Stimulated activated memory B cell treated with anti-CD40 and anti-IgM and Interleukin-4, amounts not matched to agents 10 μg/mL and 1 μg/mL and 100 μg/mL, for 72 hours (primary cell): ENCODE measurements at regions not wholly inside any gene's neighbourhood (a gene's known extent, or its start where the extent isn't known, plus 50 kb on each side); places are given as distances from the start of the nearest gene placed in this dataset.

Experiments used
- ATAC-seq: fragments of 150-1000 bp; cut with Tn5 transposase; 2 replicates; pipeline ENCODE4 v1.10.0; 2021
- H3K27ac Mint-ChIP-seq: one replicate; pipeline ENCODE4 v1.8.0; 2022; ENCODE audit warnings: mild to moderate bottlenecking, mixed read lengths
- H3K27me3 Mint-ChIP-seq: one replicate; pipeline ENCODE4 v1.8.0; 2022; ENCODE audit warnings: mixed read lengths
- H3K36me3 Mint-ChIP-seq: one replicate; pipeline ENCODE4 v1.8.0; 2022; ENCODE audit warnings: mixed read lengths
- H3K4me1 Mint-ChIP-seq: one replicate; pipeline ENCODE4 v1.8.0; 2022; ENCODE audit warnings: mixed read lengths
- H3K4me3 Mint-ChIP-seq: one replicate; pipeline ENCODE4 v1.8.0; 2022; ENCODE audit warnings: mild to moderate bottlenecking, moderate library complexity, mixed read lengths
- H3K9me3 Mint-ChIP-seq: one replicate; pipeline ENCODE4 v1.8.0; 2022; ENCODE audit warnings: mixed read lengths

DNA sequence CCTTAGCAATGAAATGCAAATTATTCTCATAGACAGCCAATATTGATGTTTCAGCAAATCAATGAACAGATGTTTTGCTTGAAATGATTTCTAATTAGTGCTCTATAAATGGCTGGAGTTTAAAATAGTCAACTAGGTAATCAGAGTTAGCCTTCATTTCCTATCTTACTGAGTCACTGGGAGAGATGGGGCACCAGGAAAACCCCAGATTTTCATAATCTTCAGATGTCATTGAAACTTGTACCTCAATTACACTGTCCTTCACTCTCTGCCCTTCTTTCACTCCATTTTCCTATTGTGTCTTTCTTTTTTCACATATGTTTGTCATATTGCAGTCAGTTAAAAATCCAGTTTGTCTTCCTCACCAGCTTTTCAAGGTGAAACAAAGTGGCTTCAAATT, 92.7 kb downstream of the C12orf75 start:
- ATAC-seq: no peak
- peaks cover 22% of the 10 kb centered on the region for H3K27me3 Mint-ChIP-seq
- no peaks in the 10 kb centered on the region for H3K9me3 Mint-ChIP-seq
- no peaks in the 10 kb centered on the region for H3K36me3 Mint-ChIP-seq
- no peak overlapping the region for H3K4me3 Mint-ChIP-seq
- H3K4me1 Mint-ChIP-seq: no peaks in the 10 kb centered on the region
- no peak overlapping the region for H3K27ac Mint-ChIP-seq

DNA sequence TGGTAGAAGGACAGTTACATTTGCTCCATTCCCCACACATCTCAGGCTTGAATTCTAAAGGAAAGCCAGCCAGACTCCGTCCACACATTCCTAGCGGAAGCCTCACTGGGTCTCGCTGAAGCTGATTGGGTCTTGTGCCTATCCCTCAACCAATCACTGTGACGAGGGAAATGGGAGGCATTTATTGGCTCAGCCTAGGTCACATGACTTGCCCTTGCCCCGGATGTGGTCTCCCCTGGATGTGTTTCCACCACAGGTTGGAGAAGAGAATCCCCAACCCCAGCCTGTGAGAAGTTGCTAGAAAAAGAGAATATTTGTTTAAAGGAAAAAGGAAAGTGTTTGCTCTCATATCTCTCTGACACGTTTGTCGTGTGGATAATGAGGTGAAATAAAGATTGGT, 93.4 kb downstream of the C12orf75 start:
- no peaks in the 10 kb centered on the region for H3K36me3 Mint-ChIP-seq
- no peak overlapping the region for H3K27ac Mint-ChIP-seq
- no peak overlapping the region for H3K4me3 Mint-ChIP-seq
- H3K9me3 Mint-ChIP-seq: no peaks in the 10 kb centered on the region
- ATAC-seq: no peak
- no peaks in the 10 kb centered on the region for H3K4me1 Mint-ChIP-seq
- H3K27me3 Mint-ChIP-seq: peaks cover 29% of the 10 kb centered on the region

DNA sequence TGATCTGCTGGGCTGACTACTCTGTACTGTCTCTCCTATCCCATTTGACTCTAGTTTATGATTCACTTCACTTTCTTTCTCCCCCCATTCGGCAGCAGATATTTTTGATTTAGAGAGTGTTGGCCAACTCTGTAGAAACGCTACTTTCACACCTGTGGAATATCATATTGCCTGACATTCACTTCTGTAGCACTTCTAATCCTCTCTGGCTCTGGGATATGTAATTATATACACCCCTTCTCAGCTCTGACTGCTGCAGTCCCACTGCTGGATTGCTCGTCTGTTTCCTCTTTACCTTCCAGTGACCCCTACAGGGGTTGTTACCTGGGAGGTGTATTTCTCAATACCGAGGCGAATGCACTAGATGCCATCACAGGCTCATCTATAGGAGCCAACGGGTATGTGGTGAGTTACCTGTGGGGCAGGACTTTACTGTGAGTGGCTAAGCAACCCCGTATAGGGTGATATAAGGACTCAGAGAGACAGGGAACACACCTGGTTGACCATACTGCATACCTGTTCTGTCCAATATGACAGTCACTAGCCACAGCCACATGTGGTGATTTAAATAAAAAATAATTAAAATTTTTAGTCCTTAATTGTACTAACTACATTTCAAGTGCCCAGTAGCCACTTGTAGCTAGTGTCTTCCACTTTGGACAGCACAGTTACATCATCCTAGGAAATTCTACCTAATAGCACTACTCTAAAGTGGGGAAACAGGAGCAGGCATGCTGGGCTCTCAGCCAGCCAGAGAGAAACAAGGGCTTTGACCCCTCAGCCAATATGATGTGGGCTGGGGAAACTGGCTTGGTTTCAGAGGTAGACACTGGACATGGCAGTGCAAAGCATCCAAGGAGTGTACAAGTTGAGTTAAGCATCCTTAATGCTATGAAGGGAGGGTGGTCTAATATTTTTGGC, 95.0 kb downstream of the C12orf75 start:
- Mint-ChIP-seq H3K27ac (no peak overlapping the region), H3K27me3 (peaks cover 34% of the 10 kb centered on the region), H3K4me3 (no peak overlapping the region), H3K9me3 (no peaks in the 10 kb centered on the region), H3K36me3 (no peaks in the 10 kb centered on the region), H3K4me1 (no peaks in the 10 kb centered on the region)
- ATAC-seq: no peak

DNA sequence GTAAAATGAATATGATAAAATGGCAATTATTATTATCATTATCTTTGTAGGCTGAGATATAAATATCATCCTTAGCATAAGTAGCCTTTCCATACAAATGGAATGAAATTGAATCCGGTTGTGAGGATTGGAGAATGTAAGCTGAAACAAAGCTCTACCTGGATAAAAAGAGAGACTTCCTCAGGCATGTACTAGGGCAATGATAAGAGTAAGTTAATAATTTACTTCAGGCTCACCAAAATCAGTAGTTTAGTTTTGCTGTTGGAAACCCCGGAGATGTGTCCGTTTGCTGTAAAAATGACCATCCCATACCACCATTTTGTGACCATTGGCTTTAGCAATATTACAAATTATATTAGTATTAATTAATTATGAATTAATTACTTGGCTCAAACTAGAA, 96.3 kb downstream of the C12orf75 start:
- H3K9me3 Mint-ChIP-seq: no peaks in the 10 kb centered on the region
- H3K36me3 Mint-ChIP-seq: no peaks in the 10 kb centered on the region
- no peak for ATAC-seq
- no peak overlapping the region for H3K27ac Mint-ChIP-seq
- H3K4me1 Mint-ChIP-seq: no peaks in the 10 kb centered on the region
- peaks cover 34% of the 10 kb centered on the region for H3K27me3 Mint-ChIP-seq
- H3K4me3 Mint-ChIP-seq: no peak overlapping the region

DNA sequence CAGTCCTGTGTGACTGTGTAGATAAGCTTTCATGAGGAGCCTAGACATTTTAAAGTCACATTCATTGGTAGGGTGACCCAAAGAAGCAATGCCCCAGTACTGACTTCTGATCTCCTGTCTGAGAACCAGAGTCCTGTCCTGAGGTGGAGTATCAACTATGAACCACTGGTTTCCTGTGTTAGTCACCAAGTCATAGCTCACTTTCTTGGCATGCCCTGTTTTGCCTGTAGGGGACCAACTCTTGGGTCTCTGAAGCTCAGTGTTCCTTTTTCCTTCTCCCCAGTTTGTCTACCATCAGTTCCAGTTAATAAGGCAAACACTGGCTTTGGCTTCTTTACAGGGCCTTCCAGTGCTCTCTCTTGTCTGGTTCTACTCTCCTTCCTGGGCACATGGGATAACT, 97.4 kb downstream of the C12orf75 start:
- H3K27me3 Mint-ChIP-seq: peaks cover 34% of the 10 kb centered on the region
- H3K4me3 Mint-ChIP-seq: no peak overlapping the region
- H3K36me3 Mint-ChIP-seq: no peaks in the 10 kb centered on the region
- no peak for ATAC-seq
- H3K9me3 Mint-ChIP-seq: no peaks in the 10 kb centered on the region
- H3K27ac Mint-ChIP-seq: no peak overlapping the region
- H3K4me1 Mint-ChIP-seq: no peaks in the 10 kb centered on the region

DNA sequence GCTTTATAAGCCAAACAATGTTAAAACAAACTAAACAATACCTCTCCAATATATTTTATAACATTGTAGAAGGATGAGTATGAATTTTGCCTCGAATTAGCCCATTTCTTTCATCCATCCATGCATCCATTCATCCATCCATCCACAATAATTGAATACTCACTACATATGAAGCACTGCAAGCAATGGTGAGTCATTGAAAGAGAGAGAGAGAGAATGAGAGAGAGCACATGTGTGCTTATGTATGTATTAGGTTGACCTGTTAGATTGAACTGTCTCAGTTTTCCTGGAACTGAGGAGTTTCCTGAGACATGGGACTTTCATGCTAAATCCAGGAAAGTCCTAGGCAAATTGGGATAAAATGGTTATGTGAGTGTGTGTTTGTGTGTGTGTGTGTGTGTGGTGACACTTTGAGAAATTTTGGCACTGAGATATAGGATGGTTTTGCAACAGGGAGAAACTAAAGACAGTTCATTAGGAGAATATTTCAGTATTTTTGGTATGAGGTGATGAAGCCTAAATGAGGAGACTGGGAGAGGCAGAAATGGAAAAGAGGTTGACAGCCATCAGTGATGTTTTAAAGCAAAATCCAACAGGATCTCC, 98.4 kb downstream of the C12orf75 start:
- H3K4me3 Mint-ChIP-seq: no peak overlapping the region
- no peak for ATAC-seq
- H3K36me3 Mint-ChIP-seq: no peaks in the 10 kb centered on the region
- H3K27ac Mint-ChIP-seq: no peak overlapping the region
- H3K4me1 Mint-ChIP-seq: no peaks in the 10 kb centered on the region
- H3K9me3 Mint-ChIP-seq: no peaks in the 10 kb centered on the region
- H3K27me3 Mint-ChIP-seq: peaks cover 41% of the 10 kb centered on the region

DNA sequence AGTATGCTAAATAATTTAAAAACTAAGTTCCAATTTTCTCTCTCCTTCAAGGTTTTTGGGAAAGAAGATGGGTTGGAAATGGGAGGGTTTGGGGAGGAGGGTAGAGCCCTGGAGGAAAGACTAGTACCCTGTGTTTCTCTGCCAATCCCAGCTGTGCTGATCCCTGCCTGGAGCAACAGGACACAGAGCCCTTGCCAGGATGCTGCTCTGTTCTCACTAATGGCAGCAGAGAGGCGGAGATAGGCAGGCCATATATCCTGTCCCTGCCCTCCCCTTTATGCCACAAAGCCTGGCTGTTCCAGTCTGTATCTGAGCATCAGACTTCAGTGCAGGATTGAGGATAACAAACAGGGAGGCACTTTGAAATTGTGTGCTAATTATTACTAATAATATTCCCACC, 99.0 kb downstream of the C12orf75 start:
- H3K9me3 Mint-ChIP-seq: no peaks in the 10 kb centered on the region
- no peaks in the 10 kb centered on the region for H3K36me3 Mint-ChIP-seq
- no peak overlapping the region for H3K4me3 Mint-ChIP-seq
- no peak for ATAC-seq
- peaks cover 45% of the 10 kb centered on the region for H3K27me3 Mint-ChIP-seq
- H3K27ac Mint-ChIP-seq: no peak overlapping the region
- H3K4me1 Mint-ChIP-seq: no peaks in the 10 kb centered on the region

DNA sequence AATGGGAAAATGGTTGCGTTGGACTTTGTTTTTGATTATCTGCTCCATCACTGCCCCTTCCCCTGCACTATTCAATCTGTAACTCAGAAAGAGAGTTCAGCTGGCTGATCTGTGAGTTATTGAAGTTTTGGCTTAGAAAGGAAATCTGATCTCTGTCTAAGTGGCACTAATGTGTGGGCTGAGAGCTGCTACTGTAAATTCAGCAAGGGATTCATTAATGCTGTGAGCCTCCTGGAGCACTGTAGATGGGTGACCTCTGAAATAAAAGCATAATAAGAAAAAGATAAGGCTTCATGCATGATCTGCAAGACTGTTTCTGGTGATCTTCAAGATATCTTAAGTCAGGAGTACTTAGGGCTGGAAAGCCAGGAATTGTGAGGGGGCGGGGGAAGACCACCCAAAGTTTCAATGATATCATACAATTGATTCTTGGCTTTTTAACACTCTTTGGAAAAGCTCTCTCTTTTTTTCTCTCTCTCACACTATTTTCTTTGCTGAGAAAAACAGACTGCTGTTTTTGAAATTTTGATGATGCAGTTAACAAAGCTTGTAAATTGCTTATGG, 101.1 kb downstream of the C12orf75 start:
- H3K4me1 Mint-ChIP-seq: no peaks in the 10 kb centered on the region
- no peak overlapping the region for H3K4me3 Mint-ChIP-seq
- H3K9me3 Mint-ChIP-seq: no peaks in the 10 kb centered on the region
- no peaks in the 10 kb centered on the region for H3K36me3 Mint-ChIP-seq
- no peak for ATAC-seq
- H3K27ac Mint-ChIP-seq: no peak overlapping the region
- H3K27me3 Mint-ChIP-seq: peaks cover 40% of the 10 kb centered on the region

DNA sequence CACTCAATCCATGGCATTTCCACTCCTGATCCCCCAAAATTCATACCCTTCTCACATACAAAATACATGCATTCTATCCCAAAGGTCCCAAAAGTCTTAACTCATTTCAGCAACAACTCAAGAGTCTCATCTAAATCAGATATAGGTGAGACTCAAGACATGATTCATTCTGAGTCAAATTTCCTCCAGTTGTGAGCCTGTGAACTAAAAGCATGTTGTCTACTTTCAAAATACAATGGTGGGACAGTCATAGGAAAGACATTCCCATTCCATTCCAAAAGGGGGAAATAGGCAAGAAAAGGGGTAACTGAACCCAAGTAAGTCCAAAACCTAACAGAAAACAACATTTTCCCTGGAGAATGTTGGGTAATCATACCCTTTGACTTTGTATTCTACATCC, 103.3 kb downstream of the C12orf75 start:
- Mint-ChIP-seq H3K9me3 (no peaks in the 10 kb centered on the region), H3K27me3 (peaks cover 35% of the 10 kb centered on the region), H3K27ac (no peak overlapping the region), H3K4me3 (no peak overlapping the region), H3K36me3 (no peaks in the 10 kb centered on the region), H3K4me1 (no peaks in the 10 kb centered on the region)
- no peak for ATAC-seq

DNA sequence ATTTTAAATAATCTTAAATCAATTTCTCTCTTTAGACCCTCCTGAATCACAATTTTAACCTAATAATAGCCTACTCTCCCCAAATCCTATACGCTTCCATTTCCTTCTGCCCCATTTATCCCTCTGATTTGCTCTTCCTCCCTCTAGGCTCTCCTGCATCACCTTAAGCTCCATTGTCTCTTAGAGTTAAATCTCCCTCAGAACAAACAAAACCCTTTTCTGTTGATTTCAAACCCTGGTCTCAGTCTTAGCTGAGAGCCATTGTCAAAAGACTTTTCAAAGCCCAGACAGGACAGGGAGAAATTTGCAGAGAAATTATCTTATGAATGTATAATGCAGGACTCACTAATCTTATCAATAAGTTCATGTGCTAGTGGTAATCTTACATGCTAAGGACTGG, 106.1 kb downstream of the C12orf75 start:
- Mint-ChIP-seq H3K27me3 (peaks cover 29% of the 10 kb centered on the region), H3K4me3 (no peak overlapping the region), H3K4me1 (no peaks in the 10 kb centered on the region), H3K9me3 (peaks cover 10% of the 10 kb centered on the region), H3K27ac (no peak overlapping the region), H3K36me3 (no peaks in the 10 kb centered on the region)
- ATAC-seq: no peak

DNA sequence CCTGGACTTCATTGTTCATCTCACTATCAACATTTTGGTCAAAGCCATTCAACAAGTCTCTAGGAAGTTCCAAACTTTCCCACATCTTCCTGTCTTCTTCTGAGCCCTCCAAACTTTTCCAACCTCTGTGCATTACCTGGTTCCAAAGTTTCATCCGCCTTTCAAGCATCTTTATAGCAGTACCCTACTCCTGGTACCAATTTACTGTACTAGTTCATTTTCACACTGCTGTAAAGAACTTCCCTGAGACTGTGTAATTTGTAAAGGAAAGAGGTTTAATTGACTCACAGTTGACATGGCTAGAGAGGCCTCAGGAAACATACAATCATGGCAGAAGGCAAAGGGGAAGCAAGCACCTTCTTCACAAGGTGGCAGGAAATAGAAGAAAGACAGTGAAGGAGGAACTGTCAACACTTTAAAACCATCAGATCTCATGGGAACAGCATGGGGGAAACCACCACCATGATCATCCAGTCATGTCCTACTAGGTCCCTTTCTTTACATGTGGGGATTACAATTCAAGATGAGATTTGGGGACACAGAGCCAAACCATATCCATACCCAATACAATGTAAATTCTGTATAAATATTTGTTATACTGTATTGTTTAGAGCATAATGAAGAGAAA, 109.7 kb downstream of the C12orf75 start:
- Mint-ChIP-seq H3K4me1 (no peaks in the 10 kb centered on the region), H3K27me3 (peaks cover 38% of the 10 kb centered on the region), H3K4me3 (no peak overlapping the region), H3K27ac (no peak overlapping the region), H3K9me3 (peaks cover 10% of the 10 kb centered on the region), H3K36me3 (no peaks in the 10 kb centered on the region)
- ATAC-seq: no peak

DNA sequence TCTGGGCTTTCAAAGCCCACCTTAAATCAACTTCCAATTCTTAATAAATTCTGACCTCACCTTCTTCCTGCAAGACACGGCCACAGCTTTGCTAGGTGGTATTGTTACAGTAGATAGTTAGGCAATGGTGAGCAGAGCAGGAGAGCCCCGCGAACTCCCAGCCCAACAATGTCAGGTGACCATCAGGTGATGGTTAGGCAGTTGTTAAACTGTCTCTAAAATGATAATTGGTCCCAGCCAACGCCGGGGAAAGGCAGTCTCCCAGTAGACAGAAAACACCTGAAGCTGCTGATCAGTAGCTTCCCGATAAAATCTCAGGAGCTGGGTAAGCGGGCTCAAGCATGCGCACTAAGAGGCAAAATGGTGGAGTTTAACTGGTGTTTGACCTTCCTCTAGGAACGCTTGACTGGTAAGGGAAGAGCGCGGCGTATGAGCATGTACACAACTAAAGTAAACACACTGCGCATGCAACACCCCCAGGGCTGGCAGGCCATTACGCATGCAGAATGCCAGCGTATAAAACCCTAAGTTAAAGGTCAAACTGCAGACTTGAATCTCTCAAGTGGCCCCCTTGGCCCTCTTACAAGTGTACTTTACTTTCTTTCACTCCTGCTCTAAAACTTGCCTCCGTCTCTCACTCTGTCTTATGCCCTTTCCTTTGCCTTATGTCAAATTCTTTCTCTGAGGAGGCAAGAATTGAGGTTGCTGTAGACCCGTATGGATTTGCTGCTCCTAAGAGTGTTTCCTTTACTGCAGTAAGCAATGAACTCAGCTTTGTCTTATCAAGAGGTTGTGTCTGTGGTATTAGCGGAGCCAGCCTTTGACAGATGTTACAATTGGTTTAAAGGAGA, 113.5 kb downstream of the C12orf75 start:
- ATAC-seq: no peak
- Mint-ChIP-seq H3K9me3 (peaks cover 10% of the 10 kb centered on the region), H3K27me3 (peaks cover 37% of the 10 kb centered on the region), H3K36me3 (no peaks in the 10 kb centered on the region), H3K4me1 (no peaks in the 10 kb centered on the region), H3K27ac (no peak overlapping the region), H3K4me3 (no peak overlapping the region)

DNA sequence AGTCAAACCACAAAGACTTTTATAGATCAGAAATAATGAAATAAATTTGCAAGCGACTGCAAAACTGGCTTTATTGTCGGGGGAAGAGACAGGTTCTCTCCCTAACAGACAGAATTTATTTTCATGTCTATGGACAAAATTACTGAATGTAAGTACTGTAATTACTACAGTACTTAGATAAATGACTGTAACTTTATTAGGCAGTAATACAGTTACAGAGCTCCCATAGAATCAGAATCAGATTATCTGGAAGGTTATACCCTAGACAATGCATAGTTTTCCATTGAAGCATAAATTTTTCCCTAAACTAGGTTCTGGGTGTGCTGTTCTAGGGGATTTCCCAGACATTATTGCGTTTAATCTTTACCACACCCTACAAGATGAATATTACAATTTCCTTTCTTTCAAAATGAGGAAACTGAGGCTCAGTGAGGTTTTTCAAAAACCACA, 114.2 kb downstream of the C12orf75 start:
- ATAC-seq: no peak
- Mint-ChIP-seq H3K9me3 (peaks cover 7% of the 10 kb centered on the region), H3K4me1 (no peaks in the 10 kb centered on the region)

DNA sequence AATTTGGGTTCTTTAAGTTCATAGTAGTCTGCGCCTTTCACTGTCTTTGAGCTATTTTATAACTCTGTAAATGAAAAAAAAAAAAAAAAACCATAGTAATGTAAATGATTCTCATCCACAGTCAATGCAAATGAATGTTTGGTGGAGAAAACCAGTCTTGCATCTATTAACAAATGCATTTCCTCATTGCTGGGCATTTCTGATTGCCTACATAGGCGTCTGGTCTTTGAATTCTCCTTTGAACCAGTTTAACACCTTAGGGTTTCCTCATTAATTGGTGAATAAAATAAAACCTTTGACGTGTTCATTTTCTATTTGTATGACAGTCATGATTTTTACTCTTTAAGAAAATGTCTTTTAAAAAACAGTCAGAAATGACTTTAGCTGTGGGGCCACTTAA, 114.8 kb downstream of the C12orf75 start:
- Mint-ChIP-seq H3K27ac (no peak overlapping the region), H3K36me3 (no peaks in the 10 kb centered on the region), H3K4me3 (no peak overlapping the region), H3K27me3 (peaks cover 40% of the 10 kb centered on the region), H3K9me3 (peaks cover 1% of the 10 kb centered on the region), H3K4me1 (no peaks in the 10 kb centered on the region)
- no peak for ATAC-seq

More for the DNA sequence above, 114.2 kb downstream of the C12orf75 start:
- Mint-ChIP-seq H3K4me3 (no peak overlapping the region), H3K27me3 (peaks cover 40% of the 10 kb centered on the region), H3K27ac (no peak overlapping the region), H3K36me3 (no peaks in the 10 kb centered on the region)

DNA sequence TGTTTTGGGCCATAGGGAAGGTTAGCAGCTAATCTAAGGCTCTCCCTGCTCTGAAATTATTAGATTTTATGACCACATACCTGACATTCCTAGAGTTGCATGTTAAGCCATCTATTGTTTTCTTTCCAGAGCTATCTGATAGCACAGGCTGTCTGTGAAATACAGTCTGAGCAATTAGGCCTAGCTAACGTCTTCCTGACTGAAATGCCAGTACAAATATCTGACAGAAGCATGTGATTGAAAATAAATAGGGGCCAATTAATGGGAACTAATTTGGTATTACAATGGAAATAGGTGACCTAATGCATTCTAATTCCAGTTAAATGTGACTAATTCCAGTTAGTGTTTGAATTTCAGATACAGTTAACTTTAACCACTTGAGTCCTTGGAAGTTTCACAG, 115.2 kb downstream of the C12orf75 start:
- H3K4me3 Mint-ChIP-seq: no peak overlapping the region
- peaks cover 41% of the 10 kb centered on the region for H3K27me3 Mint-ChIP-seq
- no peaks in the 10 kb centered on the region for H3K9me3 Mint-ChIP-seq
- H3K27ac Mint-ChIP-seq: no peak overlapping the region
- ATAC-seq: no peak
- no peaks in the 10 kb centered on the region for H3K36me3 Mint-ChIP-seq
- H3K4me1 Mint-ChIP-seq: no peaks in the 10 kb centered on the region
